PC-9 (cell line): ENCODE measurements at regions not wholly inside any gene's neighbourhood (a gene's known extent, or its start where the extent isn't known, plus 50 kb on each side); places are given as distances from the start of the nearest gene placed in this dataset.
"Not testable (repeated sequence)": the region's sequence is repeated elsewhere in the genome, so short reads cannot be mapped to it uniquely, and the experiment has no call there.

Experiments
- CTCF ChIP-seq: fragments of 200-600 bp; sonication (generic); conservative IDR thresholded peaks from 2 replicates; pipeline ENCODE4 v1.6.1; 2017; ENCODE audit warnings: mixed run types, antibody characterized with exemption, mild to moderate bottlenecking, moderate library complexity
- EZH2 ChIP-seq: fragments of 200-600 bp; sonication (generic); IDR thresholded peaks from 2 replicates; pipeline ENCODE4 v1.8.0; 2017; ENCODE audit warnings: antibody characterized with exemption, low read depth

GRCh38 chr21:13974582-13974981, 236.2 kb downstream of the LIPI start:
- TF ChIP-seq CTCF, EZH2: not testable (repeated sequence)
